HepG2 (cell line): ENCODE measurements at regions not wholly inside any gene's neighbourhood (a gene's known extent, or its start where the extent isn't known, plus 50 kb on each side); places are given as distances from the start of the nearest gene placed in this dataset.

Source experiments
- CSRNP1 ChIP-seq: sonication (generic); formaldehyde crosslinking; IDR thresholded peaks from 2 replicates; pipeline ENCODE4 v1.8.1; 2023; ENCODE audit warnings: mild to moderate bottlenecking, missing genetic modification reagents
- HMGXB4 ChIP-seq, 2 experiments: sonication (generic) in 1 of 2; formaldehyde crosslinking in 1 of 2; IDR thresholded peaks; 2 replicates each; pipeline versions ENCODE4 v1.4.0 to v1.6.1; 2018 to 2020; ENCODE audit warnings: missing genetic modification reagents in 2 of 2, borderline replicate concordance in 1 of 2, low read depth in 1 of 2, mild to moderate bottlenecking in 1 of 2, missing biosample characterization in 1 of 2
- KDM2A ChIP-seq: sonication (generic); formaldehyde crosslinking; IDR thresholded peaks from 2 replicates; pipeline ENCODE4 v1.4.0; 2020; ENCODE audit warnings: low read depth, missing genetic modification reagents, borderline replicate concordance
- MTF1 ChIP-seq: sonication (generic); formaldehyde crosslinking; IDR thresholded peaks from 2 replicates; pipeline ENCODE4 v1.5.0; 2020; ENCODE audit warnings: missing genetic modification reagents
- MXD3 ChIP-seq: IDR thresholded peaks from 2 replicates; pipeline ENCODE4 v1.6.1; 2016; ENCODE audit warnings: mild to moderate bottlenecking, missing biosample characterization, missing genetic modification reagents
- PATZ1 ChIP-seq: sonication (generic); formaldehyde crosslinking; IDR thresholded peaks from 2 replicates; pipeline ENCODE4 v1.4.0; 2020; ENCODE audit warnings: missing genetic modification reagents
- POLR2AphosphoS2 ChIP-seq: IDR thresholded peaks from 2 replicates; pipeline ENCODE4 v1.6.1; 2011; ENCODE audit warnings: low read depth, low read length, improper control_type of control experiment
- SOX6 ChIP-seq, 2 experiments: fragments of 450-650 bp in 1 of 2; sonication (generic) in 1 of 2; formaldehyde crosslinking in 1 of 2; IDR thresholded peaks; 2 replicates each; pipeline versions ENCODE4 v1.4.0 to v1.6.1; 2017 to 2020; ENCODE audit warnings: antibody characterized with exemption in 1 of 2, mild to moderate bottlenecking in 1 of 2, missing genetic modification reagents in 1 of 2
- STAG1 ChIP-seq: sonication (generic); formaldehyde crosslinking; IDR thresholded peaks from 2 replicates; pipeline ENCODE4 v1.4.0; 2020; ENCODE audit warnings: missing genetic modification reagents
- XRCC5 ChIP-seq: fragments of 200-400 bp; formaldehyde crosslinking; optimal IDR thresholded peaks from 2 replicates; pipeline ENCODE3; 2017; ENCODE audit warnings: mild to moderate bottlenecking, low read length
- ZFY ChIP-seq: sonication (generic); formaldehyde crosslinking; IDR thresholded peaks from 2 replicates; pipeline ENCODE4 v1.4.0; 2020; ENCODE audit warnings: missing genetic modification reagents
- ZNF451 ChIP-seq: sonication (generic); formaldehyde crosslinking; IDR thresholded peaks from 2 replicates; pipeline ENCODE4 v1.5.0; 2020; ENCODE audit warnings: mild to moderate bottlenecking, missing genetic modification reagents
- ZNF589 ChIP-seq: sonication (generic); formaldehyde crosslinking; conservative IDR thresholded peaks from 2 replicates; pipeline ENCODE4 v1.8.0; 2022; ENCODE audit warnings: mild to moderate bottlenecking, moderate library complexity, missing genetic modification reagents
- ZNF597 ChIP-seq: sonication (generic); formaldehyde crosslinking; IDR thresholded peaks from 2 replicates; pipeline ENCODE4 v1.5.0; 2020; ENCODE audit warnings: missing genetic modification reagents
- ZSCAN21 ChIP-seq: sonication (generic); formaldehyde crosslinking; IDR thresholded peaks from 2 replicates; pipeline ENCODE4 v1.8.0; 2022; ENCODE audit warnings: mild to moderate bottlenecking, missing genetic modification reagents, moderate library complexity, borderline replicate concordance

GRCh38 chr2:14903709-14904374 lies 271.3 kb downstream of the LRATD1 start (continued):
- TF ChIP-seq XRCC5 (peak; percentile 95), MXD3 (CRISPR knock-in tag) (no peak), ZNF451 (no peak), ZNF589 (CRISPR knock-in tag) (no peak), ZNF597 (CRISPR knock-in tag) (no peak), MTF1 (no peak), ZSCAN21 (CRISPR knock-in tag) (no peak), STAG1 (CRISPR knock-in tag) (peak; percentile 75), POLR2AphosphoS2 (no peak), CSRNP1 (CRISPR knock-in tag) (no peak), KDM2A (CRISPR knock-in tag) (peak; percentile 40; the same call in 1 of the 2 replicates), PATZ1 (CRISPR knock-in tag) (peak; percentile 50; the same call in 1 of the 2 replicates), ZFY (no peak), HMGXB4 (CRISPR knock-in tag; IDR thresholded peaks at IDR 0.05; ENCODE audit: borderline replicate concordance in 1 of 2, low read depth in 1 of 2) (peak in 1 of 2 experiments; percentile 81; a peak in 2 of 4 replicates), SOX6 (IDR thresholded peaks at IDR 0.05) (no peak), SOX6 (CRISPR knock-in tag; IDR thresholded peaks at IDR 0.05) (peak; percentile 48)
